Endodermal cell (in vitro differentiated cells): ENCODE measurements at regions not wholly inside any gene's neighbourhood (a gene's known extent, or its start where the extent isn't known, plus 50 kb on each side); places are given as distances from the start of the nearest gene placed in this dataset.

ENCODE experiments used
- DNase-seq: peaks from one replicate; pipeline ENCODE4 v3.0.0-alpha.2; 2017
- H3K27ac ChIP-seq: 2 replicates; pipeline ENCODE4 v1.5.1; 2013; ENCODE audit warnings: mild to moderate bottlenecking, low read depth, low read length, moderate library complexity
- H3K27me3 ChIP-seq: 2 replicates; pipeline ENCODE4 v1.6.1; 2013; ENCODE audit warnings: mild to moderate bottlenecking, low read length, moderate library complexity; ENCODE audit not compliant: insufficient read depth, control insufficient read depth, poor library complexity, severe bottlenecking
- H3K36me3 ChIP-seq: 2 replicates; pipeline ENCODE4 v1.7.0; 2013; ENCODE audit warnings: mild to moderate bottlenecking, low read length, moderate library complexity; ENCODE audit not compliant: control insufficient read depth, insufficient read depth
- H3K4me1 ChIP-seq: one replicate; pipeline ENCODE4 v1.7.0; 2013; ENCODE audit warnings: low read length; ENCODE audit not compliant: control insufficient read depth, insufficient read depth
- H3K4me3 ChIP-seq: 2 replicates; pipeline ENCODE4 v1.5.1; 2013; ENCODE audit warnings: mild to moderate bottlenecking, low read length, moderate library complexity
- H3K9ac ChIP-seq: 2 replicates; pipeline ENCODE4 v1.6.1; 2013; ENCODE audit warnings: mild to moderate bottlenecking, low read length, moderate library complexity; ENCODE audit not compliant: poor library complexity, severe bottlenecking; ENCODE audit errors: extremely low read depth
- H3K9me3 ChIP-seq: 2 replicates; pipeline ENCODE4 v1.6.1; 2013; ENCODE audit warnings: mild to moderate bottlenecking, low read length, moderate library complexity; ENCODE audit not compliant: control insufficient read depth
- H3K27ac Mint-ChIP-seq: 2 replicates; pipeline ENCODE4 v1.8.0; 2020; ENCODE audit warnings: mixed read lengths
- H3K27me3 Mint-ChIP-seq: 2 replicates; pipeline ENCODE4 v1.8.0; 2021; ENCODE audit warnings: mild to moderate bottlenecking, mixed read lengths; ENCODE audit not compliant: insufficient read depth
- H3K36me3 Mint-ChIP-seq: 2 replicates; pipeline ENCODE4 v1.8.0; 2020; ENCODE audit warnings: low read depth, mixed read lengths
- H3K4me1 Mint-ChIP-seq: 2 replicates; pipeline ENCODE4 v1.8.0; 2020; ENCODE audit warnings: mixed read lengths
- H3K4me3 Mint-ChIP-seq: 2 replicates; pipeline ENCODE4 v1.8.0; 2020; ENCODE audit warnings: mild to moderate bottlenecking, moderate library complexity, mixed read lengths
- H3K9me3 Mint-ChIP-seq: 2 replicates; pipeline ENCODE4 v1.8.0; 2020; ENCODE audit warnings: mild to moderate bottlenecking, mixed read lengths
- CTCF ChIP-seq: fragments of 200-600 bp; sonication (generic); conservative IDR thresholded peaks from 2 replicates; pipeline ENCODE4 v1.5.0; 2021; ENCODE audit warnings: antibody characterized with exemption, mild to moderate bottlenecking
- WGBS, 2 experiments: methylation state at CpG; one replicate each; pipeline versions ENCODE4 v1.1.5 to v1.1.7; 2013; ENCODE audit warnings: missing lambda C conversion rate in 2 of 2, mixed read lengths in 1 of 2; ENCODE audit not compliant: insufficient coverage in 1 of 2, insufficient read length in 1 of 2; 5-methylcytosine and 5-hydroxymethylcytosine counted together

- Histone ChIP-seq H3K9ac (no peak overlapping the region), H3K27me3 (no peaks in the 10 kb centered on the region), H3K27ac (no peak overlapping the region), H3K4me1 (no peaks in the 10 kb centered on the region), H3K9me3 (no peaks in the 10 kb centered on the region), H3K4me3 (no peak overlapping the region), H3K36me3 (no peaks in the 10 kb centered on the region)
- Mint-ChIP-seq H3K9me3 (no peaks in the 10 kb centered on the region), H3K4me3 (no peak overlapping the region), H3K4me1 (no peaks in the 10 kb centered on the region), H3K27ac (no peak overlapping the region), H3K36me3 (no peaks in the 10 kb centered on the region), H3K27me3 (no peaks in the 10 kb centered on the region)
- WGBS, 2 experiments, result 88 to 100% methylated on average over 2 of the region's 2 CpGs
- no peak for DNase-seq
- no peak for TF ChIP-seq CTCF
Observed at GRCh38 chr6:6525933-6526332, 62.6 kb upstream of the LY86 start.

GRCh38 chr6:6529275-6529674 is 59.2 kb upstream of the LY86 start:
- Histone ChIP-seq H3K36me3 (no peaks in the 10 kb centered on the region), H3K27ac (no peak overlapping the region), H3K9ac (no peak overlapping the region), H3K27me3 (no peaks in the 10 kb centered on the region), H3K4me3 (no peak overlapping the region), H3K9me3 (no peaks in the 10 kb centered on the region), H3K4me1 (no peaks in the 10 kb centered on the region)
- Mint-ChIP-seq H3K27me3 (no peaks in the 10 kb centered on the region), H3K27ac (no peak overlapping the region), H3K4me3 (no peak overlapping the region), H3K4me1 (no peaks in the 10 kb centered on the region), H3K36me3 (no peaks in the 10 kb centered on the region), H3K9me3 (no peaks in the 10 kb centered on the region)
- no peak for DNase-seq
- WGBS, 2 experiments, result 91 to 100% methylated on average over 2 to 3 of the region's 3 CpGs
- no peak for TF ChIP-seq CTCF

GRCh38 chr6:6533176-6533575 is 55.3 kb upstream of the LY86 start:
- Mint-ChIP-seq H3K27ac (no peak overlapping the region), H3K36me3 (no peaks in the 10 kb centered on the region), H3K27me3 (no peaks in the 10 kb centered on the region), H3K4me1 (no peaks in the 10 kb centered on the region), H3K4me3 (no peak overlapping the region), H3K9me3 (no peaks in the 10 kb centered on the region)
- no peak overlapping the region for H3K27ac ChIP-seq
- no peaks in the 10 kb centered on the region for H3K4me1 ChIP-seq
- H3K36me3 ChIP-seq, result no peaks in the 10 kb centered on the region
- DNase-seq, result no peak
- 92 to 93% methylated on average over 2 to 3 of the region's 3 CpGs for WGBS, 2 experiments
- no peaks in the 10 kb centered on the region for H3K9me3 ChIP-seq
- peaks cover 2% of the 10 kb centered on the region for H3K27me3 ChIP-seq
- H3K9ac ChIP-seq, result no peak overlapping the region
- no peak for TF ChIP-seq CTCF
- no peak overlapping the region for H3K4me3 ChIP-seq
